Activated B cell treated with CpG ODN at 0.5 μM for 24 hours (primary cell): ENCODE measurements at regions not wholly inside any gene's neighbourhood (a gene's known extent, or its start where the extent isn't known, plus 50 kb on each side); places are given as distances from the start of the nearest gene placed in this dataset.

Source experiments
- ATAC-seq: fragments of 200-7000 bp; cut with Tn5 transposase; one replicate; pipeline ENCODE4 v1.10.0; 2021; ENCODE audit warnings: low read depth, mild to moderate bottlenecking, moderate library complexity
- CTCF ChIA-PET: fragments of 350-600 bp; sonication (Branson Sonifier 250); formaldehyde crosslinking; loops from one replicate; lab custom pipeline; 2021; ENCODE audit warnings: antibody characterized with exemption; lab: Charles Lee
- POLR2A ChIA-PET: fragments of 350-600 bp; sonication (Branson Sonifier 250); formaldehyde crosslinking; loops from one replicate; lab custom pipeline; 2021; ENCODE audit warnings: antibody characterized with exemption; lab: Charles Lee
- DNase-seq: peaks from one replicate; pipeline ENCODE4 v3.0.0; 2022
- H3K27ac Mint-ChIP-seq: one replicate; pipeline ENCODE4 v1.8.0; 2020; ENCODE audit warnings: mixed read lengths
- H3K27me3 Mint-ChIP-seq: one replicate; pipeline ENCODE4 v1.8.0; 2021; ENCODE audit warnings: mixed read lengths
- H3K36me3 Mint-ChIP-seq: one replicate; pipeline ENCODE4 v1.8.0; 2021; ENCODE audit warnings: low read depth, mixed read lengths
- H3K4me1 Mint-ChIP-seq: one replicate; pipeline ENCODE4 v1.8.0; 2021; ENCODE audit warnings: mixed read lengths
- H3K4me3 Mint-ChIP-seq: one replicate; pipeline ENCODE4 v1.8.0; 2020; ENCODE audit warnings: mild to moderate bottlenecking, mixed read lengths
- H3K9me3 Mint-ChIP-seq: one replicate; pipeline ENCODE4 v1.8.0; 2020; ENCODE audit warnings: mixed read lengths
- CTCF ChIP-seq: fragments of 200-600 bp; IDR thresholded peaks from one replicate; pipeline ENCODE4 v1.8.0; 2022; ENCODE audit warnings: antibody characterized with exemption, mild to moderate bottlenecking
- intact Hi-C: fragments of 100-400 bp; cut with micrococcal nuclease; formaldehyde crosslinking; loops from one replicate; pipeline ENCODE4 v1.15.1; 2024

- Mint-ChIP-seq H3K27ac (no peak overlapping the region), H3K9me3 (peaks cover 5% of the 10 kb centered on the region), H3K27me3 (no peaks in the 10 kb centered on the region), H3K4me1 (no peaks in the 10 kb centered on the region), H3K36me3 (no peaks in the 10 kb centered on the region), H3K4me3 (no peak overlapping the region)
- no peak for DNase-seq
- ChIA-PET CTCF (no interaction called here), POLR2A (no interaction called here)
- TF ChIP-seq CTCF: no peak
- ATAC-seq: no peak
- intact Hi-C loops: no loop called here
These were observed 999.1 kb downstream of the STPG2 start for GRCh38 chr4:97144199-97144598.

- no peaks in the 10 kb centered on the region for H3K9me3 Mint-ChIP-seq
- no peak overlapping the region for H3K4me3 Mint-ChIP-seq
- intact Hi-C loops: loop anchor here (10.0 kb wide), 1 partner anchor 1986 kb away; no protein-coding TSS in a partner anchor
- no peaks in the 10 kb centered on the region for H3K36me3 Mint-ChIP-seq
- no peak for ATAC-seq
- CTCF ChIA-PET: no interaction called here
- POLR2A ChIA-PET: no interaction called here
- DNase-seq: no peak
- no peaks in the 10 kb centered on the region for H3K27me3 Mint-ChIP-seq
- TF ChIP-seq CTCF: no peak
- H3K27ac Mint-ChIP-seq: no peak overlapping the region
- H3K4me1 Mint-ChIP-seq: no peaks in the 10 kb centered on the region
These were observed 992.3 kb downstream of the STPG2 start for GRCh38 chr4:97150966-97151365.

GRCh38 chr4:97152149-97152548, 991.1 kb downstream of the STPG2 start:
- H3K27ac Mint-ChIP-seq: no peak overlapping the region
- no peaks in the 10 kb centered on the region for H3K36me3 Mint-ChIP-seq
- CTCF ChIA-PET: no interaction called here
- no peak overlapping the region for H3K4me3 Mint-ChIP-seq
- POLR2A ChIA-PET: no interaction called here
- no peak for TF ChIP-seq CTCF
- no peaks in the 10 kb centered on the region for H3K9me3 Mint-ChIP-seq
- no peaks in the 10 kb centered on the region for H3K27me3 Mint-ChIP-seq
- intact Hi-C loops: loop anchor here (10.0 kb wide), 1 partner anchor 1987 kb away; no protein-coding TSS in a partner anchor
- no peak for DNase-seq
- ATAC-seq: no peak
- no peaks in the 10 kb centered on the region for H3K4me1 Mint-ChIP-seq

- H3K9me3 Mint-ChIP-seq: no peaks in the 10 kb centered on the region
- no peaks in the 10 kb centered on the region for H3K27me3 Mint-ChIP-seq
- no peak overlapping the region for H3K4me3 Mint-ChIP-seq
- no peaks in the 10 kb centered on the region for H3K36me3 Mint-ChIP-seq
- DNase-seq (no peak), ATAC-seq (no peak)
- POLR2A ChIA-PET: no interaction called here
- no peak overlapping the region for H3K27ac Mint-ChIP-seq
- CTCF ChIA-PET: no interaction called here
- H3K4me1 Mint-ChIP-seq: no peaks in the 10 kb centered on the region
- TF ChIP-seq CTCF: no peak
- intact Hi-C loops: loop anchor here (10.0 kb wide), 1 partner anchor 1988 kb away; no protein-coding TSS in a partner anchor
These were observed 990.2 kb downstream of the STPG2 start for GRCh38 chr4:97153042-97153441.

- no peak overlapping the region for H3K27ac Mint-ChIP-seq
- no peak for DNase-seq
- POLR2A ChIA-PET: no interaction called here
- H3K4me3 Mint-ChIP-seq: no peak overlapping the region
- TF ChIP-seq CTCF: no peak
- peaks cover 5% of the 10 kb centered on the region for H3K9me3 Mint-ChIP-seq
- H3K4me1 Mint-ChIP-seq: no peaks in the 10 kb centered on the region
- H3K36me3 Mint-ChIP-seq: no peaks in the 10 kb centered on the region
- intact Hi-C loops: loop anchor here (10.0 kb wide), 1 partner anchor 1995 kb away; no protein-coding TSS in a partner anchor
- no peaks in the 10 kb centered on the region for H3K27me3 Mint-ChIP-seq
- CTCF ChIA-PET: no interaction called here
- no peak for ATAC-seq
These were observed 983.7 kb downstream of the STPG2 start for GRCh38 chr4:97159625-97160024.
